PFSK-1 (cell line): ENCODE measurements at regions not wholly inside any gene's neighbourhood (a gene's known extent, or its start where the extent isn't known, plus 50 kb on each side); places are given as distances from the start of the nearest gene placed in this dataset.

Experiments
- FOXP2 ChIP-seq: optimal IDR thresholded peaks from 2 replicates; pipeline ENCODE3; 2011; ENCODE audit warnings: borderline replicate concordance, control low read depth, inconsistent platforms; ENCODE audit not compliant: insufficient read depth; ENCODE audit errors: extremely low read length, extremely low read depth
- POLR2AphosphoS5 ChIP-seq: IDR thresholded peaks from 2 replicates; pipeline ENCODE4 v1.6.1; 2012; ENCODE audit warnings: low read depth, mild to moderate bottlenecking, control low read depth, low read length, moderate library complexity
- SIN3A ChIP-seq: IDR thresholded peaks from 2 replicates; pipeline ENCODE4 v1.6.1; 2012; ENCODE audit warnings: mild to moderate bottlenecking, low read length, moderate library complexity, borderline replicate concordance; ENCODE audit not compliant: insufficient read depth
- TAF1 ChIP-seq: IDR thresholded peaks from 2 replicates; pipeline ENCODE4 v1.6.1; 2012; ENCODE audit warnings: low read length, control low read depth, borderline replicate concordance; ENCODE audit not compliant: insufficient read depth
- TF ChIP-seq, protein P1 (sequence below), 2 experiments: IDR thresholded peaks; 2 replicates each; pipeline versions ENCODE4 v1.6.1 to v1.8.0; 2011 to 2012; ENCODE audit warnings: low read depth in 2 of 2, low read length in 2 of 2, control low read depth in 1 of 2, inconsistent platforms in 1 of 2, mild to moderate bottlenecking in 1 of 2, moderate library complexity in 1 of 2; ENCODE audit not compliant: insufficient read depth in 1 of 2

DNA sequence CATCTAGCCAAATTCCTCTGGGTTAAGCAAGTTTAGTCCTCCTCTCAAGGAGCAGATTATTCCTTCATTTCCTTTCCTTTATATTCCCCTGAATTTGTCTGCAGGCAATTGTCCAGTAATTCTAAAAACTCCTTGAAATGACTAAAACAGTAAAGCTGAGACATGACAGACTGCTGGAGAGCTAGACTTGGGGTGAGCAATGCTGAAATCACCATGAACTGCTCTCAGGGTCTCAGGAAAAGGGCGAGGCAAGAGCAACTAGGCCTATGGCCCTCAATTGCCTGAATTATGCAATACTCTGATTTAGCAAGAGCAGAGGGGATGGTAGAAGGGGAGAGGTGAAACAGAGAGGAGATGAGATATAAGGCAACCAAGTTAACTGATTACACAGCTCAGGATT, 172.9 kb upstream of the NREP start:
- TF ChIP-seq, protein P1, sequence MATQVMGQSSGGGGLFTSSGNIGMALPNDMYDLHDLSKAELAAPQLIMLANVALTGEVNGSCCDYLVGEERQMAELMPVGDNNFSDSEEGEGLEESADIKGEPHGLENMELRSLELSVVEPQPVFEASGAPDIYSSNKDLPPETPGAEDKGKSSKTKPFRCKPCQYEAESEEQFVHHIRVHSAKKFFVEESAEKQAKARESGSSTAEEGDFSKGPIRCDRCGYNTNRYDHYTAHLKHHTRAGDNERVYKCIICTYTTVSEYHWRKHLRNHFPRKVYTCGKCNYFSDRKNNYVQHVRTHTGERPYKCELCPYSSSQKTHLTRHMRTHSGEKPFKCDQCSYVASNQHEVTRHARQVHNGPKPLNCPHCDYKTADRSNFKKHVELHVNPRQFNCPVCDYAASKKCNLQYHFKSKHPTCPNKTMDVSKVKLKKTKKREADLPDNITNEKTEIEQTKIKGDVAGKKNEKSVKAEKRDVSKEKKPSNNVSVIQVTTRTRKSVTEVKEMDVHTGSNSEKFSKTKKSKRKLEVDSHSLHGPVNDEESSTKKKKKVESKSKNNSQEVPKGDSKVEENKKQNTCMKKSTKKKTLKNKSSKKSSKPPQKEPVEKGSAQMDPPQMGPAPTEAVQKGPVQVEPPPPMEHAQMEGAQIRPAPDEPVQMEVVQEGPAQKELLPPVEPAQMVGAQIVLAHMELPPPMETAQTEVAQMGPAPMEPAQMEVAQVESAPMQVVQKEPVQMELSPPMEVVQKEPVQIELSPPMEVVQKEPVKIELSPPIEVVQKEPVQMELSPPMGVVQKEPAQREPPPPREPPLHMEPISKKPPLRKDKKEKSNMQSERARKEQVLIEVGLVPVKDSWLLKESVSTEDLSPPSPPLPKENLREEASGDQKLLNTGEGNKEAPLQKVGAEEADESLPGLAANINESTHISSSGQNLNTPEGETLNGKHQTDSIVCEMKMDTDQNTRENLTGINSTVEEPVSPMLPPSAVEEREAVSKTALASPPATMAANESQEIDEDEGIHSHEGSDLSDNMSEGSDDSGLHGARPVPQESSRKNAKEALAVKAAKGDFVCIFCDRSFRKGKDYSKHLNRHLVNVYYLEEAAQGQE (IDR thresholded peaks at IDR 0.05; ENCODE audit: insufficient read depth in 1 of 2, low read depth in 2 of 2, low read length in 2 of 2) = no peak
- TF ChIP-seq SIN3A (no peak), POLR2AphosphoS5 (no peak), TAF1 (no peak), FOXP2 (no peak)
